ENCODE measurements at regions not wholly inside any gene's neighbourhood (a gene's known extent, or its start where the extent isn't known, plus 50 kb on each side); places are given as distances from the start of the nearest gene placed in this dataset.

GRCh38 chr10:57031346-57031745 lies 670.3 kb upstream of the ZWINT start:
- ATAC-seq (ENCODE audit: low FRiP score) (no peak), DNase-seq (ENCODE audit: low spot score) (no peak)
- TF ChIP-seq, protein P1, sequence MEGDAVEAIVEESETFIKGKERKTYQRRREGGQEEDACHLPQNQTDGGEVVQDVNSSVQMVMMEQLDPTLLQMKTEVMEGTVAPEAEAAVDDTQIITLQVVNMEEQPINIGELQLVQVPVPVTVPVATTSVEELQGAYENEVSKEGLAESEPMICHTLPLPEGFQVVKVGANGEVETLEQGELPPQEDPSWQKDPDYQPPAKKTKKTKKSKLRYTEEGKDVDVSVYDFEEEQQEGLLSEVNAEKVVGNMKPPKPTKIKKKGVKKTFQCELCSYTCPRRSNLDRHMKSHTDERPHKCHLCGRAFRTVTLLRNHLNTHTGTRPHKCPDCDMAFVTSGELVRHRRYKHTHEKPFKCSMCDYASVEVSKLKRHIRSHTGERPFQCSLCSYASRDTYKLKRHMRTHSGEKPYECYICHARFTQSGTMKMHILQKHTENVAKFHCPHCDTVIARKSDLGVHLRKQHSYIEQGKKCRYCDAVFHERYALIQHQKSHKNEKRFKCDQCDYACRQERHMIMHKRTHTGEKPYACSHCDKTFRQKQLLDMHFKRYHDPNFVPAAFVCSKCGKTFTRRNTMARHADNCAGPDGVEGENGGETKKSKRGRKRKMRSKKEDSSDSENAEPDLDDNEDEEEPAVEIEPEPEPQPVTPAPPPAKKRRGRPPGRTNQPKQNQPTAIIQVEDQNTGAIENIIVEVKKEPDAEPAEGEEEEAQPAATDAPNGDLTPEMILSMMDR (IDR thresholded peaks at IDR 0.05) = no peak

DNA sequence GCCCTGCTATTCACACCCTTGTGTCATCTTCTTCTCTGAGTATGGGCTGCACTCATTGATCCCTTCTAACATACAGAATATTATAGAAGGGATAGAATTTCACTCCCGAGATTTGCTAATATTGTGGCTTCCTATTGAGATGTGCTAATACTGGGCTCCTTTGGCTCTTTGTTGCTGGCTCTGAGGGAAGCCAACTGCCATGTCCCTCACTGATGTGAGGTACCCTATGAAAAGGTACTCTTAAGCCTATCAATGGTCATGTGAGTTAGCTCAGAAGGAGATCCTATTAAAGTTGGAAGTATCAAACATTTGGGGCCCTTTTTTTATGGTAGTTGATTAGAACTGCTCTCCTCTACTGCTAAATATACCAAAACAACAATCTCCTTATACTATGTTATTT lies 665.2 kb upstream of the ZWINT start:
- ATAC-seq (ENCODE audit: low FRiP score) (no peak), DNase-seq (ENCODE audit: low spot score) (no peak)
- TF ChIP-seq, protein P1 (IDR thresholded peaks at IDR 0.05) = no peak

DNA sequence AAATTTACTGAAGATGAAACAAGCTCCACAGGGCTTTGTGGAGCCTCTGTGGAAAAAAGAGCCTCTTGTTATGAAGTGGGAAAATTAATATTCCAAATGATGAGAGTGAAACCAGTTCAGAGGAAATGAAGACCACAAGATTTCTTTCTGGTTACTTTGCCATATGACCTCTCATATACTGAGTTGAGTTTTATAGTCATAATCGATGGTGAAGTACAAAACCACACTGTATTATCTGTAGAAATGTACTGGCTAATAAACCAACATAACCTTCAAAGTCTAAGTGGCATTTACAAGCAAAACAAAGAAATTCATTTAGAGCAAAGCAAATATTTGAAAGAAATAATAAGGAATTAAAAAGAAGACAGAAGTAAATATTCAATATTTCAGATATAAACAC lies 662.6 kb upstream of the ZWINT start:
- TF ChIP-seq, protein P1 (IDR thresholded peaks at IDR 0.05) = no peak
- ATAC-seq (ENCODE audit: low FRiP score) (no peak), DNase-seq (ENCODE audit: low spot score) (no peak)

DNA sequence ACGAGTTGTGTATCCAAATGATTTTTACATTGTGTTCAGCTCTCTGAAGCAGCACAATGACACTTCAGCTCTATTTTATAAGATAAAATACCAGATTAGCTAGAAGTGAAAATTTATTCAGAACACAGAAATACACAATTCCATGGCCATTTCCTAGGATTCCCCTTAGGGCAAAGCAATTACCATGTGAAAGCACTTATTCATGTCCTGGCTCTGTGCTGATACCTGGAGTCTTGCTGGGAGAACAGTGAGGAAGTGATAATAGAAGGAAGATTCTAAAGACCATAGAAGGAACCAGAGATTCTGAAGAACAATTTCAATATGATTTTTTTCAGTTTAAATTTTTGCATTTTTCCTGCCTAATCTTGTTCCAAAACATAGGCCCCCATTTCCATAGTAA lies 657.4 kb upstream of the ZWINT start:
- TF ChIP-seq, protein P1 (IDR thresholded peaks at IDR 0.05) = no peak
- DNase-seq (ENCODE audit: low spot score) = no peak
- ATAC-seq (ENCODE audit: low FRiP score) = no peak

DNA sequence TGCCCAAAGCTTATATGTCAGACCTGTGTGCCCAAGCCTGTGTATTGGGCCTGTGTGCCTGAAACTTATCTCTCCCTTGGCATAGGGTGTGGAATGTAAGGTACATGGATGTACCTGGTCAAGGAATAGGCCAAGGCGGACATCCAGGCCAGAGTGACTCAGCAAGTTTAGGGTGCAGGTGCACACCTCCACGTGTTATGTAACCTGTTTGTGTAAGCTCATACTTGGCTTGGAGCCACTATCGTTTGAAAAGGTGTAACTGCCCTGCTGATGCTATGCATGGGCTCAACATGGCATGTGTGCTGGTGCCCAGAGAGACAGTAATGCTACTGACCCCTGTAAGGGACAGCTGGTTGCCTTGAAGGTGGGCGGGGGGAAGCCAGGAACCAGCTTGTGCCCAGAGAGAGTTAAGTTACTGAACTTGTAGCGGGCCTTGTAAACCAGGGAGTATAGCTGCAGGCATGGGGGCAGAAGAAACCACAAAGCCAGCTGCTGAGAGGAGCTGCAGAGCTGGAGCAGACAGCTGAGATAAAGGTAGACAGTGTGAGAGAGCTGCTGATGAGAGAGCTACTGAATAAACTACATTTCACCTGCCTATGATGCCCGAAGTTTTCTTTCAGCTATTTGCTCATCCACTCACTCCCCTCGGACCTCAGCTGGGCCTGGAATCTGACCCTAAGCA lies 656.4 kb upstream of the ZWINT start:
- DNase-seq (ENCODE audit: low spot score) (no peak), ATAC-seq (ENCODE audit: low FRiP score) (no peak)
- TF ChIP-seq, protein P1 (IDR thresholded peaks at IDR 0.05) = no peak

DNA sequence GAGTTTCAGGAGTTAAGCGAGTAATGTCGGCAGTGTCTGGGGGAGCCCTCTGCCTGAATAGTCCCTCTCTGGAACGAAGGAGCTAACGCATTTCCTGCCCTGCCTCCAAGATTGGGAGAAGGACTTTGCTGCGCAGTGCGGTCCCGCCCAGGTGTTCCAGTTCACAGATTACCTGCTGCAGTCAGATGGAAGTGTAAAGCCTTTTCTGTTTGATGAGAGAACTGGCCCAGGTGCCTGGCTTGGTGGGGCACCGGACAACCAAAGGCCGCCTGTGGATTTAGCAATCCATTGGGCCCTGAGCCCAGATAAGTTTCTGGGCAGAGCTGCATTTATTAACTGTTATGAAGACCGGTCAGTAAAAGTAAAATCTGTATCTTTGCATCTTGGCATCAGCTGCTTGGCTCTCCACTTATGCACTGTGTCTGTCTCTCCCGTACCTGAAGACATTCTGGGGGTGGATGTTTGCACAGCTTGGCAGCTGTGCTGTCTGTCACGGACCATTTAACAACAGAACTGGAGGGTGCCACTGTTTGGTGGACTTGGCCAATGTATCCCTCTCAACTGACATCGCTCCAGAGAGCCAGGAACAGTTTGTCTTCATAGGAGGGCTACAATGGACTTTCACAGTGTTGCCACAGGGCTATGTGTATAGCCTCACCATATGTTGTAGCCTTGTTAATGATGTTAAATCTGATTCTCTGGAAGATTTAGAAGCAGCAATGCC lies 654.7 kb upstream of the ZWINT start:
- DNase-seq (ENCODE audit: low spot score) (no peak), ATAC-seq (ENCODE audit: low FRiP score) (no peak)
- TF ChIP-seq, protein P1 (IDR thresholded peaks at IDR 0.05) = no peak

DNA sequence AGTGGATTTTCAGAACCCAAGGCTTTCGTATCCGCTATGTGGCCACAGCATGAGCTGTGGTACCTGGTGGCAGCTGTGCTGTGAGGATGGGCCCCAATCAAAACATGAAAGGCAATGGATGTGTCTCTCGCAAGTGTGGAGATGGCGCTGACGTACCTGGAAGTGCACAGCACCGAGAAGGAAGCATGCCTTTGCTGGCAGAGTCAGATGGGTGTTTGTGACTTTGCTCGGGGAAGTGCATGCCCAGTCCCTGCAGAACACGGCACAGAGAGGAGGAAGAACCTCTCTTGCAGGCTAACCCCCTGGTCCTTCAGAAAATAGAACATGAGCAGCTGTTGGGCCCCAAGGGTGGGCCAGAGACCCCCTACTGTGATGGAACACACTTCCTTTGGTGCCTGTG lies 654.1 kb upstream of the ZWINT start:
- TF ChIP-seq, protein P1 (IDR thresholded peaks at IDR 0.05) = no peak
- no peak for DNase-seq (ENCODE audit: low spot score)
- ATAC-seq (ENCODE audit: low FRiP score) = no peak
